Peyer's patch (tissue), 4 donors: ENCODE measurements at regions not wholly inside any gene's neighbourhood (a gene's known extent, or its start where the extent isn't known, plus 50 kb on each side); places are given as distances from the start of the nearest gene placed in this dataset.
A peak's percentile ranks its signal among the peaks of the same experiment; 100 is the strongest.

Experiments used
- DNase-seq, 3 donors: peaks; one replicate each; pipeline ENCODE4 v3.0.0-alpha.2; 2017 to 2019
- H3K27ac ChIP-seq, 4 donors: fragments of 200-600 bp; sonication (generic); one replicate each; pipeline ENCODE4 v1.5.1; 2016 to 2019
- H3K27me3 ChIP-seq, 2 donors: fragments of 200-600 bp; sonication (generic); one replicate each; pipeline ENCODE4 v1.5.1; 2019
- H3K36me3 ChIP-seq, 3 donors: fragments of 200-600 bp; sonication (generic); one replicate each; pipeline ENCODE4 v1.5.1; 2016 to 2019
- H3K4me1 ChIP-seq, 4 donors: fragments of 200-600 bp; sonication (generic); one replicate each; pipeline ENCODE4 v1.5.1; 2016 to 2019
- H3K4me3 ChIP-seq, 4 donors: fragments of 200-600 bp; sonication (generic); 1 replicate in 3 of 4; 2 replicates in 1 of 4; pipeline ENCODE4 v1.5.1; 2016 to 2019; ENCODE audit warnings: mild to moderate bottlenecking in 1 of 4
- H3K9me3 ChIP-seq, 4 donors: fragments of 200-600 bp; sonication (generic); one replicate each; pipeline ENCODE4 v1.5.1; 2016 to 2019; ENCODE audit warnings: mild to moderate bottlenecking in 1 of 4
- CTCF ChIP-seq, 6 experiments: fragments of 450-650 bp in 4 of 6; fragments of 200-600 bp in 2 of 6; sonication (generic) in 1 of 6; IDR thresholded peaks; one replicate each; pipeline ENCODE4 v1.5.1; 2017 to 2019; ENCODE audit warnings: antibody characterized with exemption in 6 of 6, mild to moderate bottlenecking in 3 of 6, moderate library complexity in 1 of 6
- POLR2A ChIP-seq, 2 donors: fragments of 450-650 bp; IDR thresholded peaks; one replicate each; pipeline ENCODE4 v1.5.1; 2017; ENCODE audit warnings: antibody characterized with exemption in 2 of 2, mild to moderate bottlenecking in 2 of 2, moderate library complexity in 2 of 2

- no peaks in the 10 kb centered on the region for H3K27me3 ChIP-seq
These were observed 93.7 kb downstream of the ETS2 start for GRCh38 chr21:38899277-38899947.

DNA sequence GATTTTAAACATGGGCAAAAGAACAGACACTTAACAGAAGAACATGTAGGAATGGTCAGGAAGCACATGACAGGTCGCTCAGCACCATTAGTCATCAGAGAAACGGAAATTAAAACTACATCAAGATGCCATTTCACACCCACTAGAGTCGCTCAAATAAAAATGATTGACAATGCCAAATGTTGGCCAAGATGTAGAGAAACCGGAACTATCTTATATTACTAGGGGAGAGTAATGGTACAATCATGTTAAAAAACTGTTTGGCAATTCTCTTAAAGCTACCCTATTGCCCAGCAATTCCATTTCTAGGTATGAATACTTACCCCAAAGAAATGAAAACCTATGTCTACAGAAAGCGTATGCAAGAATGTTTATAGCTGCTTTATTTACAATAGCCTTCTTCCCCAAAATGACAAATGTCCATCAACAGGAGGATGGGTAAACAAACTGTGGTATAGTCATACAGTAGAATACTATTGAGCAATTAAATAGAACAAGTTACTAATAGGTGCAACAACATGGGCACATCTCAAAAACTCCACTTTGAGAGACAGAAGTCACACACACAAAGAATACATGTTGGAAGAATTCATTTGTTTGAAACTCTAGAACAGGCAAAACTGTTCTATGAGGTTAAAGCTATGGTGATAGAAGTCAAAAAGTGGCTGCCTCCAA lies 92.8 kb downstream of the ETS2 start:
- Histone ChIP-seq H3K36me3 (no peaks in the 10 kb centered on the region), H3K27me3 (no peaks in the 10 kb centered on the region), H3K4me3 (no peak overlapping the region), H3K9me3 (no peaks in the 10 kb centered on the region), H3K4me1 (no peaks in the 10 kb centered on the region), H3K27ac (no peak overlapping the region)
- DNase-seq, result no peak
- no peak for TF ChIP-seq POLR2A (IDR thresholded peaks at IDR 0.05)
- no peak for TF ChIP-seq CTCF (IDR thresholded peaks at IDR 0.05)

More at GRCh38 chr21:38899277-38899947, 93.7 kb downstream of the ETS2 start:
- no peak for DNase-seq
- TF ChIP-seq CTCF (IDR thresholded peaks at IDR 0.05), result no peak
- no peak for TF ChIP-seq POLR2A (IDR thresholded peaks at IDR 0.05)
- Histone ChIP-seq H3K4me1 (no peaks in the 10 kb centered on the region), H3K27ac (no peak overlapping the region), H3K4me3 (no peak overlapping the region), H3K9me3 (no peaks in the 10 kb centered on the region), H3K36me3 (no peaks in the 10 kb centered on the region)

GRCh38 chr21:38897532-38898421 lies 92.0 kb downstream of the ETS2 start:
- Histone ChIP-seq H3K9me3 (no peaks in the 10 kb centered on the region), H3K4me3 (no peak overlapping the region), H3K27ac (peak overlapping the region in 1 of 4 donors; percentile 14), H3K36me3 (no peaks in the 10 kb centered on the region), H3K27me3 (no peaks in the 10 kb centered on the region), H3K4me1 (no peaks in the 10 kb centered on the region)
- no peak for DNase-seq
- TF ChIP-seq CTCF (IDR thresholded peaks at IDR 0.05) (no peak), POLR2A (IDR thresholded peaks at IDR 0.05) (no peak)

DNA sequence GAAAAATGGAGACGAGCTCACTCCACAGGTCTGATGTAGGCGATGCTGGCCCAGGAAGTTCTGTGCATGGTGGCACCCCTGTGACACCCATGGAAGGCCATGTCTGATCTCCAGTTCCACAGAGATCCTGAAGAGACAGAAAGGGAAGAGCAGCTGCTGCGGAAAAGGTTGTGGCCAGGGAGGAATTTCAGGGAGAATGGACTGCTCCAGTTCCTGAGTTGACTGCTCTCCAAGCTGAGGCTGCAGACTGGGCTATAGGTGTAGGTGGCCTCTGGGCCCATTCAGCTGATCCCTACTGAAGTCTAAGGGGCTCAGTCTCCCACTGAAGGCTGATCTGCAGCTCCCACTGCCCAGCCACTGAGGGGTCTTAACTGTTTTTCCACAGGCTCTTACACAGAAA lies 89.2 kb downstream of the ETS2 start:
- H3K36me3 ChIP-seq, result no peaks in the 10 kb centered on the region

More for the DNA sequence above, 89.2 kb downstream of the ETS2 start:
- TF ChIP-seq CTCF (IDR thresholded peaks at IDR 0.05) (no peak), POLR2A (IDR thresholded peaks at IDR 0.05) (no peak)
- H3K4me1 ChIP-seq, result no peaks in the 10 kb centered on the region
- no peak overlapping the region for H3K27ac ChIP-seq
- no peak overlapping the region for H3K4me3 ChIP-seq
- no peaks in the 10 kb centered on the region for H3K27me3 ChIP-seq
- no peak for DNase-seq
- H3K9me3 ChIP-seq, result no peaks in the 10 kb centered on the region
